EH (cell line): ENCODE measurements at regions not wholly inside any gene's neighbourhood (a gene's known extent, or its start where the extent isn't known, plus 50 kb on each side); places are given as distances from the start of the nearest gene placed in this dataset.
"Not testable (repeated sequence)": the region's sequence is repeated elsewhere in the genome, so short reads cannot be mapped to it uniquely, and the experiment has no call there.

Source experiments
- DNase-seq: peaks from one replicate; pipeline ENCODE4 v3.0.0-alpha.2; 2015; ENCODE audit warnings: low read depth

- no peak for DNase-seq
These were observed 127.7 kb upstream of the KIF2A start for GRCh38 chr5:62178258-62178657.

- DNase-seq = no peak
These were observed 123.2 kb upstream of the KIF2A start for GRCh38 chr5:62182802-62183201.

- no peak for DNase-seq
These were observed 122.3 kb upstream of the KIF2A start for GRCh38 chr5:62183727-62184126.

- DNase-seq = no peak
These were observed 121.6 kb upstream of the KIF2A start for GRCh38 chr5:62184444-62184843.

- no peak for DNase-seq
These were observed 115.8 kb upstream of the KIF2A start for GRCh38 chr5:62190173-62190572.

GRCh38 chr5:62190931-62191330 is 115.1 kb upstream of the KIF2A start:
- no peak for DNase-seq

GRCh38 chr5:62192958-62193357 is 113.0 kb upstream of the KIF2A start:
- no peak for DNase-seq

- DNase-seq = not testable (repeated sequence)
These were observed 109.5 kb upstream of the KIF2A start for GRCh38 chr5:62196532-62196931.

GRCh38 chr5:62197697-62198096 is 108.3 kb upstream of the KIF2A start:
- no peak for DNase-seq

- DNase-seq = no peak
These were observed 107.6 kb upstream of the KIF2A start for GRCh38 chr5:62198421-62198820.

- DNase-seq = no peak
These were observed 106.0 kb upstream of the KIF2A start for GRCh38 chr5:62199792-62200716.

- peak; percentile 11 for DNase-seq
These were observed 99.7 kb upstream of the KIF2A start for GRCh38 chr5:62206150-62206829.

GRCh38 chr5:62208218-62208852 is 97.7 kb upstream of the KIF2A start:
- no peak for DNase-seq

GRCh38 chr5:62211405-62211804 is 94.6 kb upstream of the KIF2A start:
- no peak for DNase-seq

GRCh38 chr5:62212648-62213047 is 93.4 kb upstream of the KIF2A start:
- no peak for DNase-seq

- peak; percentile 11 for DNase-seq
These were observed 91.3 kb upstream of the KIF2A start for GRCh38 chr5:62214701-62215100.

- DNase-seq = not testable (repeated sequence)
These were observed 89.4 kb upstream of the KIF2A start for GRCh38 chr5:62216603-62217002.

GRCh38 chr5:62217095-62217494 is 88.9 kb upstream of the KIF2A start:
- not testable (repeated sequence) for DNase-seq

GRCh38 chr5:62218860-62219259 is 87.1 kb upstream of the KIF2A start:
- DNase-seq = not testable (repeated sequence)

- DNase-seq = not testable (repeated sequence)
These were observed 84.1 kb upstream of the KIF2A start for GRCh38 chr5:62221881-62222280.

- DNase-seq = peak; percentile 19
These were observed 83.7 kb upstream of the KIF2A start for GRCh38 chr5:62222305-62222704.

GRCh38 chr5:62223312-62223670 is 82.7 kb upstream of the KIF2A start:
- DNase-seq = not testable (repeated sequence)
